ENCODE measurements at regions not wholly inside any gene's neighbourhood (a gene's known extent, or its start where the extent isn't known, plus 50 kb on each side); places are given as distances from the start of the nearest gene placed in this dataset.

DNA sequence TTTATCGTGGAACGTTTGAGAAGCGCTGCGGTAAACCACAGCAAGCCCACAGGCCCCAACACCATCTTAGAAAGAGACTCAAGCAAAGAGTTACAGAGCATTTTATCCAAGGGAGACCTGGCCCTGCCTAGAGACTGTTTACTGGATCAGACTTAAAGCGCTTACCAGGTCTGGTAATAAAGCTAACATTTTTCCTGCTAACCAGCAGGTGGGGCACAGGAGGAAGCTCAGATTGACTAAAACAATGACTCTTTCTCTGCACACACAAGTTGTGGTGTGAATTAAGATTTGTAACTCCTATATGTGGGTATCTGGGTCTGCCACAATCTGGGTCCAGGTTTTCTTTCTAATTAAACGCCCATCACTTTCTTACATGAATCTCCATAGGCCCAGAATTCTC lies 136.5 kb upstream of the ETS2 start:
- Histone ChIP-seq H3K9me3 (ENCODE audit: low read depth) (no peaks in the 10 kb centered on the region), H3K9ac (no peak overlapping the region), H3K4me3 (no peak overlapping the region), H3K9me2 (ENCODE audit: insufficient read depth) (no peaks in the 10 kb centered on the region), H3K4me2 (ENCODE audit: unreplicated experiment) (no peak overlapping the region), H3F3A (ENCODE audit: insufficient read depth) (0 out of 2 replicates have a peak, but pooled peaks cover 3% of the 10 kb centered on the region), H3K4me1 (ENCODE audit: insufficient read depth) (no peaks in the 10 kb centered on the region), H3K27ac (no peak overlapping the region), H3K79me2 (ENCODE audit: insufficient read depth) (no peaks in the 10 kb centered on the region), H3K27me3 (replicated peaks; ENCODE audit: insufficient read depth) (peaks cover 48% of the 10 kb centered on the region), H3K36me3 (ENCODE audit: low read depth) (no peaks in the 10 kb centered on the region), H2AFZ (no peak overlapping the region), H4K20me1 (ENCODE audit: insufficient read depth) (no peaks in the 10 kb centered on the region)
- peak; percentile 66 for DNase-seq
- TF ChIP-seq EZH2 (IDR thresholded peaks at IDR 0.05; ENCODE audit: insufficient read depth, poor library complexity, severe bottlenecking), result no peak
- no peak for TF ChIP-seq EZH2phosphoT487 (IDR thresholded peaks at IDR 0.05; ENCODE audit: insufficient read depth, low read depth)
- WGBS, 2 experiments (ENCODE audit: low coverage in 1 of 2, low lambda C conversion rate in 2 of 2, missing lambda C conversion rate in 2 of 2), result 91 to 92% methylated on average over 6 of the region's 6 CpGs
- in situ Hi-C loops (cut with MboI), result no loop called here

GRCh38 chr21:38670861-38671260 lies 134.9 kb upstream of the ETS2 start:
- Histone ChIP-seq H3K9me2 (ENCODE audit: insufficient read depth) (no peaks in the 10 kb centered on the region), H3K9me3 (ENCODE audit: low read depth) (no peaks in the 10 kb centered on the region), H3K9ac (no peak overlapping the region), H3F3A (ENCODE audit: insufficient read depth) (no peaks in the 10 kb centered on the region), H3K4me1 (ENCODE audit: insufficient read depth) (no peaks in the 10 kb centered on the region), H3K27me3 (replicated peaks; ENCODE audit: insufficient read depth) (peaks cover 43% of the 10 kb centered on the region), H3K27ac (no peak overlapping the region), H4K20me1 (ENCODE audit: insufficient read depth) (no peaks in the 10 kb centered on the region), H2AFZ (no peak overlapping the region), H3K36me3 (ENCODE audit: low read depth) (no peaks in the 10 kb centered on the region), H3K4me2 (ENCODE audit: unreplicated experiment) (no peak overlapping the region), H3K4me3 (no peak overlapping the region), H3K79me2 (ENCODE audit: insufficient read depth) (no peaks in the 10 kb centered on the region)
- TF ChIP-seq EZH2phosphoT487 (IDR thresholded peaks at IDR 0.05; ENCODE audit: insufficient read depth, low read depth), result no peak
- 93 to 99% methylated on average over 7 of the region's 7 CpGs for WGBS, 2 experiments (ENCODE audit: low coverage in 1 of 2, low lambda C conversion rate in 2 of 2, missing lambda C conversion rate in 2 of 2)
- in situ Hi-C loops (cut with MboI), result no loop called here
- no peak for DNase-seq

DNA sequence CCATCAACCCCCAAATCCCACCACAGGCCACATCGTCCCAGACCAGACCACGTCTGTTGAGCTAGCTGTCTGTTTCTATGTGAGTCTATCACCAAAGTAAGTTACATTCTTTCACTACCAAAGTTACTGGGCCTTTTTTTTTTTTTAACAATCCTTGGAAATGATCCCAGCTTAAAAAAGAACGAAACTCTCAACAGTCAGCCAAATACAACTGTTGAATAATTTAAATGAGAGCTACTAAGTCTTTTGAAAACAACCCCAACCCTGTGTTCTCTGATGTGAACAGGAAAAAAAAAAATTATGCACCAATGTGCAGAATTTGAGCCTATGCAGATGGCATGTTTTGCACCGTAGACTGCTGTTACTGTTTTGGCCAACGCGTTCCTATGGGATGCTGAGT lies 134.0 kb upstream of the ETS2 start:
- Histone ChIP-seq H3K4me3 (no peak overlapping the region), H2AFZ (no peak overlapping the region), H3K9me3 (ENCODE audit: low read depth) (no peaks in the 10 kb centered on the region), H3K9me2 (ENCODE audit: insufficient read depth) (no peaks in the 10 kb centered on the region), H3K9ac (no peak overlapping the region), H3F3A (ENCODE audit: insufficient read depth) (no peaks in the 10 kb centered on the region), H3K27ac (no peak overlapping the region), H3K36me3 (ENCODE audit: low read depth) (no peaks in the 10 kb centered on the region), H3K4me1 (ENCODE audit: insufficient read depth) (no peaks in the 10 kb centered on the region), H4K20me1 (ENCODE audit: insufficient read depth) (no peaks in the 10 kb centered on the region), H3K4me2 (ENCODE audit: unreplicated experiment) (no peak overlapping the region), H3K27me3 (replicated peaks; ENCODE audit: insufficient read depth) (peaks cover 45% of the 10 kb centered on the region), H3K79me2 (ENCODE audit: insufficient read depth) (no peaks in the 10 kb centered on the region)
- DNase-seq, result no peak
- TF ChIP-seq EZH2phosphoT487 (IDR thresholded peaks at IDR 0.05; ENCODE audit: insufficient read depth, low read depth) (no peak), EZH2 (IDR thresholded peaks at IDR 0.05; ENCODE audit: insufficient read depth, poor library complexity, severe bottlenecking) (no peak)
- 76 to 85% methylated on average over 6 of the region's 6 CpGs for WGBS, 2 experiments (ENCODE audit: low coverage in 1 of 2, low lambda C conversion rate in 2 of 2, missing lambda C conversion rate in 2 of 2)
- in situ Hi-C loops (cut with MboI), result no loop called here

GRCh38 chr21:38675182-38675824 lies 130.4 kb upstream of the ETS2 start:
- WGBS, 2 experiments (ENCODE audit: low coverage in 1 of 2, low lambda C conversion rate in 2 of 2, missing lambda C conversion rate in 2 of 2), result 51 to 54% methylated on average over 22 of the region's 22 CpGs
- Histone ChIP-seq H2AFZ (no peak overlapping the region), H3K4me3 (no peak overlapping the region), H3K27me3 (replicated peaks; ENCODE audit: insufficient read depth) (peaks cover 20% of the 10 kb centered on the region), H3K27ac (no peak overlapping the region), H3K4me1 (ENCODE audit: insufficient read depth) (peaks cover 15% of the 10 kb centered on the region), H3K79me2 (ENCODE audit: insufficient read depth) (no peaks in the 10 kb centered on the region), H3K9me2 (ENCODE audit: insufficient read depth) (no peaks in the 10 kb centered on the region), H3K9ac (no peak overlapping the region), H4K20me1 (ENCODE audit: insufficient read depth) (no peaks in the 10 kb centered on the region), H3K4me2 (ENCODE audit: unreplicated experiment) (no peak overlapping the region), H3F3A (ENCODE audit: insufficient read depth) (peaks cover 6% of the 10 kb centered on the region), H3K36me3 (ENCODE audit: low read depth) (no peaks in the 10 kb centered on the region), H3K9me3 (ENCODE audit: low read depth) (no peaks in the 10 kb centered on the region)
- DNase-seq, result no peak
- in situ Hi-C loops (cut with MboI), result no loop called here
- TF ChIP-seq EZH2 (IDR thresholded peaks at IDR 0.05; ENCODE audit: insufficient read depth, poor library complexity, severe bottlenecking) (no peak), EZH2phosphoT487 (IDR thresholded peaks at IDR 0.05; ENCODE audit: insufficient read depth, low read depth) (no peak)

GRCh38 chr21:38678827-38679226 lies 126.9 kb upstream of the ETS2 start:
- H3K36me3 ChIP-seq (ENCODE audit: low read depth), result no peaks in the 10 kb centered on the region
- peaks cover 20% of the 10 kb centered on the region for H3K4me1 ChIP-seq (ENCODE audit: insufficient read depth)
- no peaks in the 10 kb centered on the region for H4K20me1 ChIP-seq (ENCODE audit: insufficient read depth)
- no peak overlapping the region for H3K27ac ChIP-seq
- H3K9ac ChIP-seq, result no peak overlapping the region
- no peaks in the 10 kb centered on the region for H3K79me2 ChIP-seq (ENCODE audit: insufficient read depth)
- no peak overlapping the region for H2AFZ ChIP-seq
- TF ChIP-seq EZH2 (IDR thresholded peaks at IDR 0.05; ENCODE audit: insufficient read depth, poor library complexity, severe bottlenecking), result no peak
- DNase-seq, result no peak
- in situ Hi-C loops (cut with MboI), result no loop called here
- H3K4me3 ChIP-seq, result no peak overlapping the region
- H3F3A ChIP-seq (ENCODE audit: insufficient read depth), result peaks cover 12% of the 10 kb centered on the region
- no peaks in the 10 kb centered on the region for H3K9me2 ChIP-seq (ENCODE audit: insufficient read depth)
- H3K27me3 ChIP-seq (replicated peaks; ENCODE audit: insufficient read depth), result peaks cover 12% of the 10 kb centered on the region
- no peaks in the 10 kb centered on the region for H3K9me3 ChIP-seq (ENCODE audit: low read depth)
- H3K4me2 ChIP-seq (ENCODE audit: unreplicated experiment), result peak overlapping the region; percentile 67

Measured in GM23248 (cell line).